Skeletal muscle cell (primary cell): ENCODE measurements at regions not wholly inside any gene's neighbourhood (a gene's known extent, or its start where the extent isn't known, plus 50 kb on each side); places are given as distances from the start of the nearest gene placed in this dataset.
"Not testable (repeated sequence)": the region's sequence is repeated elsewhere in the genome, so short reads cannot be mapped to it uniquely, and the experiment has no call there.

ENCODE experiments used
- DNase-seq: peaks from one replicate; pipeline ENCODE4 v3.0.0-alpha.2; 2010; ENCODE audit warnings: low read depth
- H3K4me3 ChIP-seq: 2 replicates; pipeline ENCODE4 v1.5.1; 2011; ENCODE audit warnings: low read depth, mild to moderate bottlenecking, control low read depth, low read length, moderate library complexity

DNA sequence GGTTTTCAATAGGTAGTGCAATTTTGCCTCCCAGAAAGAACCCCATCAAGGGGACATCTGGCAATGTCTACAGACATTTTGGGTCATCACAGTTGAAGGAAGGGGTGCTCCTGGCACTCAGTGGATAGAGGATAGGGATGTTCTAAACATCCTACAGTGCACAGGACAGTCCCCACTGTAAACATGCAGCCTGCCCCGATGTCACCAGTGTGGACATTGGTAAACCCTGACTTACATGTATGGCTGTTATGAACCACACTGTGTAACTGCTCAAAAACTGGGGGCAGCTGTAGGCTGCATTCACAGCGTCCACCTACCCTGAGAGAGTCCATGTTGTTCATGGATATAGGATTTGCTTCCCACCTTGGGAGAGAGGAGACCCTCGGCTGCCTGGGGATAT lies 79.3 kb upstream of the FOXQ1 start:
- DNase-seq, result no peak
- H3K4me3 ChIP-seq, result no peak overlapping the region

DNA sequence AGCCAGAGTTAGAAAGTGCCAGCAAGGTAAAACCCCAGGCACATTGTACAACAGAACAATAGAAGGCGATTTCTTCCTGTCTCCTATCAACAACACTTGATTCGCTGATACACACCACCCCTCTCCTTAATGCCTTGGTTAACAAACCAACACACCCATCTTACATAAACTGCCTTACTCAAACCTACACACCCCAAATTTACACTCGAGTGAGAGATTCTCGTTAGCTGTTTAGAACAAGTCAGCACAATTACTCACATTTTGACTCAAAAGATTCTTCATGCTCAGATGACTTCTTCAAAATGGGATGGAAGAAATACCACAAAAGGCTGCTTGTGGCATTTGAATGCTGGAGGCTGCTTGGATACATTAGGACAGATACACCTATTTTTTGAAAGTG lies 80.0 kb upstream of the FOXQ1 start:
- no peak for DNase-seq
- H3K4me3 ChIP-seq, result no peak overlapping the region

DNA sequence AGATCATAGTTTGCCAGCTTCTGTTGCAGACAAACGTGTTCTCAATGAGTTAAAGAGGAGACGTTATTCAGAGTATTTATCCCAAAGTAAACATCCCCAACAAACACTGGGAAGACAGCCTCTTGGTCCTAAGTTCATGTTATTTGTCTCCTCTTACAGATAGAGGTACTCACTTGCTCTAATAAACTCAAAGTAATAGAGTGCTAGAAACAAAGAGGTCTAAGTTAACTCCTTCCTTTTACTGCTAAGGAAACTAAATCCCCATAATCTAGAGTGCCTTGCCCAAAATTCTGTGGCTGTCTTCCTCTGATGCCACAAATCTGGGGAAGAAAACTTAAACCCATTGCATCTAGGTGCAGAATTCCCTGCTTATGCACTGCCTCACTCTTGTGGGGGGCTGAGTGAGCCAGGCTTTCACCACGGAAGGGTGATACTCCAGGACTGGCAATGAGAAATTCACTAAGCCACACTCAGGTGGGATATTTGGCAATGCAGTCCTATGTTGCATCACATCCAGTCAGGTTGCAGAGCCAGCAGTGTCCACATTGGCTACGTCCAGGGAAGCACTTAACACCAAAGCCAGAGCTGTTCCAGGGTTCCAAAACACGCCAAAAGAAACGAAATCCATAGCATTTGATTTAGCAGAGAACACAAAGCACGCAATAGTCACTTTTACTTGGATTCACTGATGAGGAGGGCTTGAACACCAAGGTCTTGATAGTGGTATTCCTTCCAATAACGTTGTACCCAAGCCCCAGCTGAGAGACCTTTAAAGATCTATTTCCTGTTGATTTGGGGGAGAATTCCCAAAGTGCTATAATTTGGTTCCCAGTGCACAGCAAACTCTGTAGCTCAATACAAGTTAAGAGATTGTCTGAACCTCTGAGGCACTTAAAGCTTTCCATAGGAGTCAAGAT lies 81.0 kb upstream of the FOXQ1 start:
- H3K4me3 ChIP-seq, result no peak overlapping the region
- DNase-seq, result no peak

GRCh38 chr6:1230281-1230680 lies 81.6 kb upstream of the FOXQ1 start:
- DNase-seq, result no peak

DNA sequence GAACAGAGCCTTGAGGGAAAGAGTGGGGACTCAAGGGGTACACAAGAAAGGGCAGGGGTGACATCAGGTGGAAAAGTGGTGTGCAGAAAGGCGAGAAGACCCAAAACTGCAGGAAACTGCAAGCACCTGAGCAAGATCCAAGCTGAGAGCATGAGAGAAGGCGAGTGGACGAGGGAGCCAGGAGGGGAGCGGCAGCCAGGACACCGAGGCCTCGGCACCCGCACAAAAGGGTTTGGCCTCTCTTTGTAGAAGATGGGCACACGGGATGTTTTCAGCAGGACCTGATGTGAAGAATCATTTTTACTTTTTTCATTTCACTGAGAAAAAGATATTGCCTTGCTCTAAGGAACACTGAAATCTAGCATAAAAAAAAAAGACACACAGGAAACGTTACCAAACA lies 82.1 kb upstream of the FOXQ1 start:
- no peak overlapping the region for H3K4me3 ChIP-seq
- no peak for DNase-seq

More at GRCh38 chr6:1230281-1230680, 81.6 kb upstream of the FOXQ1 start:
- H3K4me3 ChIP-seq, result no peak overlapping the region

GRCh38 chr6:1229301-1229700 lies 82.6 kb upstream of the FOXQ1 start:
- no peak for DNase-seq

DNA sequence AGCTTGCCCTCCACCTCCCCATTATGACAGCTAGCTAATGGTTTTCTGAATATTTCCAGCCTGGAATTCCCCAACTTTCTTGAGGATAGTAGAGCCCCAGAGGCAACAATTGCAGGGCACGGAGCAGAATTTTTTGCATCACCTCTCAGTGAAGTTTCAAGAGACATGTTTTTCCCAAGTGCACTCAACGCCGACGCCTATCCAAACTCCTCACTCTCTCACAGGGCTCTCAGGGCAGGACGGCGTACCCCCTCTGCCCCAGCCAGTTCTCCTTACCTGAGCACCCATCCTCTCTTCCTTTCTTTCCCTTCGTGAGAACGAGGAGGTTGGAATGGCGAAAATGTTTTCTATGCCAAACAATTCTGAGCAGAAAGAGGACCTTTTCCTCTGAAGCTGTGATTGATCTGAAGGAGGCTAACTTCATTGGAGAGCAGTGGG lies 83.1 kb upstream of the FOXQ1 start:
- DNase-seq, result no peak
- no peak overlapping the region for H3K4me3 ChIP-seq

More at GRCh38 chr6:1229301-1229700, 82.6 kb upstream of the FOXQ1 start:
- no peak overlapping the region for H3K4me3 ChIP-seq

DNA sequence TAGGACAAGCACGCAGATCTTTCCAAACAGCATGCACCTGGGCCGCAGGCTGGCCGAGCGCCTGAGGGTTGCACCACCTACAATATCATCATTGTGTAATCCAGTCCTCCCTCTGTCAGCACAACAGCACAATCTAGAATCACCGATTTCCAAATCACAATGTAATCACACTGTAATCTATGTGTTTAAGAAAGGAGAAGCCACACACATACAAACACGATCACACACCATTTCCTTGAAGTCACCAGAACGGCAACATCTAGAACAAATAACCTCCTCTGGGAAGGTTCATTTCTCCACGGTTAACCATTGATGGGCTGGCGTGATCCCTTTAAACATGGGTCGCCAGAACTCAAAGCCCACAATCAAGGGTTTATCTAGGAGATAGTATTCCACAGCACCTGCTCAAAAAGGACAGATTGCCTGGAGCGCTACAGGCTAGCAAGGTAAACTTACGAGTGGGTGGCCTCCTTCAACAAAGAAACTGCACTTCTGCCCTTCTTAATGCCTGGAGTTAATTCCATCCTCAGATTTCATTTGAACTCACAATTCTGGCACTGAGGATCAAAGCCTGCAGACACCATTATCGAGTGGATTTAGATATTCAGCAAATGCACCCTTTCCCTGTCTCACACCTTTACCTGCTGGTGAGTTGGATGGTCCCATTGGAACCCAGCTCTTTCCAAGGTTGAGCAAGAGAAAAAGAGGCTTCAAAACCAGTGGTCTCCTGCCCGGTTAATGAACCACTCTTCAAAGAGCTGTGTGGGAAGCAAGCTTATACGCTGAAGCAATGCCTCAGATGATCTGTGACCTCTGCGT lies 83.8 kb upstream of the FOXQ1 start:
- no peak for DNase-seq

GRCh38 chr6:1227600-1227934 lies 84.3 kb upstream of the FOXQ1 start:
- no peak for DNase-seq
- no peak overlapping the region for H3K4me3 ChIP-seq

More for the DNA sequence above, 83.8 kb upstream of the FOXQ1 start:
- H3K4me3 ChIP-seq, result no peak overlapping the region

DNA sequence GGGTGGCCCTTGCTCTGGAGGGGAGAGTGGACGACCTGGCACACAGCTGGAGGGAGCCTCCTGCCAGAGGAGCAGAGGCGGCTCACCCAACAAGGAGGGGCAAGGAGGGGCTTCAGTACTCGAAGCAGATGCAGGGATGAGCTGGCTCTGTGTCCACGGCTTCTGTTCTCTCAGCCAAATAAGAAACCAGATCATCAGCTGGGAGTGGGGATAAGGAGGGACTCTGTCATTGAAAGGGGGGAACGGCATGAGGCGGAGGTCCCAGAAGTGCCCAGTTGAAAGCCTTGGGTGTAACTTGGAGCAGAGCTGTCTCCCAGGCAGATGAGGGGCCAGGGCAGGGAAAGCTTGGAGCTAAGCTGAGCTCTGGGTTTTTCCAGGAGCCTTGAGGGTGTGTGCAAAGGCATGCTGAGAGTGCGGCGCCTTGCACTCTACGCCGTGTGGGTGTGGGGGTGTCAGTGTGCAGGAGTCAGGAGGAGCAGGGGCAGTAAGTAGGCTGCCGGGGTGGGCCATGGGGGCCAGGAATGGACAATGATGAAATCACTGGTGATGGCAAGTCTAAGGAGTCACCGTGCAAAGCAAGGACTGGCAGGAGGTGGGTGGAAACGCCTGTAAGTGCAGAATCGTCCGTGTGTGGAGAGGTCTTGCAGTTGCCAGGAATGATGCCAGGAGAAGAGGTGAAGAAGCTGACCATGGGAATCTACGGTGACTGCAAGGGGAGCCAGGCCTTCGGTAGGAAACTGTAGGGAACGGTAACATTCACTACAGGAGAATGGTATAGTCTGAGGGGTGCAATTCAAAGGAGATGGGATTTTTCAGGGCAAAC lies 85.4 kb upstream of the FOXQ1 start:
- no peak for DNase-seq
- no peak overlapping the region for H3K4me3 ChIP-seq

- no peak overlapping the region for H3K4me3 ChIP-seq
- DNase-seq, result no peak
Observed at GRCh38 chr6:1224514-1224913, 87.4 kb upstream of the FOXQ1 start.

- DNase-seq, result no peak
- no peak overlapping the region for H3K4me3 ChIP-seq
Observed at GRCh38 chr6:1222728-1223595, 88.9 kb upstream of the FOXQ1 start.

GRCh38 chr6:1217396-1217795 lies 94.5 kb upstream of the FOXQ1 start:
- no peak overlapping the region for H3K4me3 ChIP-seq
- DNase-seq, result no peak

- no peak for DNase-seq
- H3K4me3 ChIP-seq, result no peak overlapping the region
Observed at GRCh38 chr6:1216488-1216974, 95.4 kb upstream of the FOXQ1 start.

- H3K4me3 ChIP-seq, result no peak overlapping the region
- no peak for DNase-seq
Observed at GRCh38 chr6:1215884-1216487, 95.9 kb upstream of the FOXQ1 start.

DNA sequence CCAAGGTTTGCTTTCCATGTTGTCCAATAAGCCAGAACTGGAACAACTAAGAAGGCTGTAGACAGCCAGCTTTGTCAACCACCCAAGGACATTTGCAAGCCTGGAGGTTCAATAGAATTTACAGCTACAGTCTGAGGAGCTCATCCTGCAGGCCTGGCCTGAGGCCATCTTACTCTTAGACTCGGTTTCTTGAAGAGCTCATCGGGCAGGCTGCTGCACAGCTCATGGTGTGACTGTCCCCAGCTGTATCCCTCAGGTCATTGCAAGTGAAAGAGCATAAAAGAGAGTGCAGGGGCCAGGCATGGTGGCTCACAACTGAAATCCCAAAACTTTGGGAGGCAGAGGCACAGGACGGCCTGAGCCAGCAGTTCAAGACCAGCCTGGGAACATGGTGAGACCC lies 96.9 kb upstream of the FOXQ1 start:
- no peak overlapping the region for H3K4me3 ChIP-seq
- DNase-seq, result no peak

GRCh38 chr6:1212919-1213318 lies 99.0 kb upstream of the FOXQ1 start:
- no peak for DNase-seq
- no peak overlapping the region for H3K4me3 ChIP-seq

- DNase-seq, H3K4me3 ChIP-seq: not testable (repeated sequence)
Observed at GRCh38 chr6:1212138-1212537, 99.8 kb upstream of the FOXQ1 start.
